ENCODE measurements at regions not wholly inside any gene's neighbourhood (a gene's known extent, or its start where the extent isn't known, plus 50 kb on each side); places are given as distances from the start of the nearest gene placed in this dataset.

GRCh38 chr6:119466226-119466625 is 116.7 kb upstream of the MAN1A1 start:
- Histone ChIP-seq H3K4me2 (ENCODE audit: low read length) (no peak overlapping the region), H2AFZ (ENCODE audit: low read depth, low read length) (no peak overlapping the region), H3K4me1 (ENCODE audit: low read length) (peaks cover 27% of the 10 kb centered on the region), H3K79me2 (ENCODE audit: low read length) (no peaks in the 10 kb centered on the region), H3K4me3 (ENCODE audit: low read length) (no peak overlapping the region), H3K27ac (ENCODE audit: low read length) (no peak overlapping the region), H4K20me1 (ENCODE audit: insufficient read depth, low read length) (no peaks in the 10 kb centered on the region), H3K9me3 (ENCODE audit: insufficient read depth, low read length) (peaks cover under 1% of the 10 kb centered on the region; the same call in 1 of the 2 replicates), H3K27me3 (ENCODE audit: low read depth, low read length) (no peaks in the 10 kb centered on the region), H3K9ac (ENCODE audit: low read length) (no peak overlapping the region), H3K36me3 (replicated peaks; ENCODE audit: low read depth, low read length) (peaks cover 7% of the 10 kb centered on the region)
- TF ChIP-seq CTCF (IDR thresholded peaks at IDR 0.05; ENCODE audit: low read depth, low read length): no peak

- no peaks in the 10 kb centered on the region for H3K27me3 ChIP-seq (ENCODE audit: low read depth, low read length)
- TF ChIP-seq CTCF (IDR thresholded peaks at IDR 0.05; ENCODE audit: low read depth, low read length) (no peak), EZH2phosphoT487 (IDR thresholded peaks at IDR 0.05; ENCODE audit: low read depth) (no peak)
- H2AFZ ChIP-seq (ENCODE audit: low read depth, low read length): 0 out of 2 replicates have a peak overlapping the region, but pooled peaks have one; percentile 45
- peaks cover 10% of the 10 kb centered on the region for H3K36me3 ChIP-seq (replicated peaks; ENCODE audit: low read depth, low read length)
- no peaks in the 10 kb centered on the region for H4K20me1 ChIP-seq (ENCODE audit: insufficient read depth, low read length)
- no peaks in the 10 kb centered on the region for H3K79me2 ChIP-seq (ENCODE audit: low read length)
- H3K9ac ChIP-seq (ENCODE audit: low read length): peak overlapping the region; percentile 41; the same call in 1 of the 2 replicates
- peak overlapping the region; percentile 59 for H3K4me2 ChIP-seq (ENCODE audit: low read length)
- peak overlapping the region; percentile 29 for H3K4me3 ChIP-seq (ENCODE audit: low read length)
- peaks cover 6% of the 10 kb centered on the region; the same call in 1 of the 2 replicates for H3K9me3 ChIP-seq (ENCODE audit: insufficient read depth, low read length)
- H3K27ac ChIP-seq (ENCODE audit: low read length): peak overlapping the region; percentile 90
- peaks cover 39% of the 10 kb centered on the region for H3K4me1 ChIP-seq (ENCODE audit: low read length)
Observed at GRCh38 chr6:119463081-119463626, 113.6 kb upstream of the MAN1A1 start.

DNA sequence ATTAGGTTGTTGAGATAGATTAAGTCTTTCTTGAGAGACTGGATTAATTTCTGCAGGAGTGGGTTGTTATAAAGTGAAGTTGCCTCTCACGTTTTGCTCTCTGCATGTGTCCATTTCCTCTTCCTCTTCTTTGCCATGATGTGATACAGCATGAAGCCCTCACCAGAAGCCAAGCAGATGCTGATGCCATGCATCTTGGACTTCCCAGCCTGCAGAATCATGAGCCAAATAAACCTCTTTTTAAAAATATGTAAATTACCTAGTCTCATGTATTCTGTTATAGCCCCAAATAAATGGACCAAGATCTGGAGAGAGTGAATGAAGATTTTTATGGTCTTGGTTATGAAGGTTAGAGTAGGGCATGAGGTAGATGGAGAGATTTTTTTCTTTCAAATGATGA is 111.6 kb upstream of the MAN1A1 start:
- TF ChIP-seq EZH2phosphoT487 (IDR thresholded peaks at IDR 0.05; ENCODE audit: low read depth) (no peak), CTCF (IDR thresholded peaks at IDR 0.05; ENCODE audit: low read depth, low read length) (no peak)
- H3K36me3 ChIP-seq (replicated peaks; ENCODE audit: low read depth, low read length): peaks cover 10% of the 10 kb centered on the region
- H3K4me1 ChIP-seq (ENCODE audit: low read length): peaks cover 39% of the 10 kb centered on the region
- H3K9ac ChIP-seq (ENCODE audit: low read length): no peak overlapping the region
- H3K79me2 ChIP-seq (ENCODE audit: low read length): no peaks in the 10 kb centered on the region
- no peak overlapping the region for H3K4me3 ChIP-seq (ENCODE audit: low read length)
- no peak overlapping the region for H3K27ac ChIP-seq (ENCODE audit: low read length)
- no peak overlapping the region for H3K4me2 ChIP-seq (ENCODE audit: low read length)
- H3K27me3 ChIP-seq (ENCODE audit: low read depth, low read length): no peaks in the 10 kb centered on the region
- H2AFZ ChIP-seq (ENCODE audit: low read depth, low read length): no peak overlapping the region
- peaks cover 6% of the 10 kb centered on the region; the same call in 1 of the 2 replicates for H3K9me3 ChIP-seq (ENCODE audit: insufficient read depth, low read length)
- no peaks in the 10 kb centered on the region for H4K20me1 ChIP-seq (ENCODE audit: insufficient read depth, low read length)

GRCh38 chr6:119459207-119459974 is 109.8 kb upstream of the MAN1A1 start:
- no peak overlapping the region for H3K4me3 ChIP-seq (ENCODE audit: low read length)
- no peaks in the 10 kb centered on the region for H4K20me1 ChIP-seq (ENCODE audit: insufficient read depth, low read length)
- peaks cover 41% of the 10 kb centered on the region for H3K4me1 ChIP-seq (ENCODE audit: low read length)
- peak overlapping the region; percentile 39 for H3K4me2 ChIP-seq (ENCODE audit: low read length)
- TF ChIP-seq EZH2phosphoT487 (IDR thresholded peaks at IDR 0.05; ENCODE audit: low read depth) (no peak), CTCF (IDR thresholded peaks at IDR 0.05; ENCODE audit: low read depth, low read length) (no peak)
- H3K9me3 ChIP-seq (ENCODE audit: insufficient read depth, low read length): peaks cover 6% of the 10 kb centered on the region; the same call in 1 of the 2 replicates
- H2AFZ ChIP-seq (ENCODE audit: low read depth, low read length): no peak overlapping the region
- no peak overlapping the region for H3K9ac ChIP-seq (ENCODE audit: low read length)
- H3K27ac ChIP-seq (ENCODE audit: low read length): no peak overlapping the region; the same call in 1 of the 2 replicates
- peaks cover 10% of the 10 kb centered on the region for H3K36me3 ChIP-seq (replicated peaks; ENCODE audit: low read depth, low read length)
- H3K79me2 ChIP-seq (ENCODE audit: low read length): no peaks in the 10 kb centered on the region
- no peaks in the 10 kb centered on the region for H3K27me3 ChIP-seq (ENCODE audit: low read depth, low read length)
